K562 (cell line): ENCODE measurements at regions not wholly inside any gene's neighbourhood (a gene's known extent, or its start where the extent isn't known, plus 50 kb on each side); places are given as distances from the start of the nearest gene placed in this dataset.

Experiments used
- BHLHE40 ChIP-seq: IDR thresholded peaks from 2 replicates; pipeline ENCODE4 v1.6.1; 2011; ENCODE audit warnings: low read length, improper control_type of control experiment
- BRF2 ChIP-seq: IDR thresholded peaks from 3 replicates; pipeline ENCODE4 v1.6.1; 2011; ENCODE audit warnings: borderline replicate concordance, mild to moderate bottlenecking; ENCODE audit not compliant: insufficient read length, insufficient read depth
- CBX1 ChIP-seq: sonication (generic); IDR thresholded peaks from 2 replicates; pipeline ENCODE4 v1.6.1; 2016; ENCODE audit warnings: antibody characterized with exemption, low read depth, mild to moderate bottlenecking
- CEBPB ChIP-seq: fragments of 450-650 bp; IDR thresholded peaks from 2 replicates; pipeline ENCODE4 v1.6.1; 2016; ENCODE audit warnings: missing genetic modification characterization, missing compliant biosample characterization
- CREB1 ChIP-seq, 2 experiments: sonication (generic) in 1 of 2; formaldehyde crosslinking in 1 of 2; IDR thresholded peaks; 2 replicates each; pipeline versions ENCODE4 v1.6.1 to v1.8.0; 2012 to 2022; ENCODE audit warnings: inconsistent platforms in 1 of 2, mild to moderate bottlenecking in 1 of 2, missing genetic modification reagents in 1 of 2, moderate library complexity in 1 of 2
- ETV6 ChIP-seq, 3 experiments: fragments of 150-350 bp in 1 of 3; sonication (generic) in 1 of 3; formaldehyde crosslinking in 1 of 3; IDR thresholded peaks; 2 replicates each; pipeline versions ENCODE4 v1.6.1 to v1.8.0; 2014 to 2022; ENCODE audit warnings: borderline replicate concordance in 2 of 3, low read depth in 2 of 3, antibody characterized with exemption in 1 of 3, low read length in 1 of 3, mild to moderate bottlenecking in 1 of 3, missing genetic modification reagents in 1 of 3
- FUS ChIP-seq: fragments of 200-400 bp; formaldehyde crosslinking; optimal IDR thresholded peaks from 2 replicates; pipeline ENCODE3; 2017; ENCODE audit warnings: low read depth, low read length
- GMEB1 ChIP-seq: fragments of 250-450 bp; sonication (Bioruptor Pico); IDR thresholded peaks from 2 replicates; pipeline ENCODE4 v1.4.0; 2020; ENCODE audit warnings: mild to moderate bottlenecking
- HDAC2 ChIP-seq: fragments of 450-650 bp; IDR thresholded peaks from 2 replicates; pipeline ENCODE4 v1.6.1; 2016; ENCODE audit warnings: mild to moderate bottlenecking
- HMGN3 ChIP-seq: IDR thresholded peaks from 2 replicates; pipeline ENCODE4 v1.6.1; 2011; ENCODE audit warnings: borderline replicate concordance, low read depth, mild to moderate bottlenecking, mixed read lengths, low read length; ENCODE audit not compliant: insufficient read length; ENCODE audit errors: extremely low read depth
- KAT2B ChIP-seq: IDR thresholded peaks from one replicate; pipeline ENCODE4 v1.6.1; 2012; ENCODE audit warnings: low read depth, mild to moderate bottlenecking, control low read depth, inconsistent platforms, low read length, moderate library complexity
- LARP7 ChIP-seq: fragments of 450-650 bp; IDR thresholded peaks from 2 replicates; pipeline ENCODE4 v1.6.1; 2016
- MEF2D ChIP-seq: conservative IDR thresholded peaks from 2 replicates; pipeline ENCODE4 v1.6.1; 2016; ENCODE audit warnings: low read depth, missing genetic modification characterization, missing compliant biosample characterization
- NFYB ChIP-seq: IDR thresholded peaks from 2 replicates; pipeline ENCODE4 v1.6.1; 2011; ENCODE audit warnings: mild to moderate bottlenecking, moderate library complexity; ENCODE audit not compliant: insufficient read length; ENCODE audit errors: extremely low read depth
- NR2F6 ChIP-seq: fragments of 450-650 bp; formaldehyde crosslinking; IDR thresholded peaks from 2 replicates; pipeline ENCODE4 v1.4.0; 2020; ENCODE audit warnings: mild to moderate bottlenecking
- NR3C1 ChIP-seq: sonication (generic); formaldehyde crosslinking; IDR thresholded peaks from 2 replicates; pipeline ENCODE4 v1.8.1; 2022; ENCODE audit warnings: missing genetic modification reagents
- PHF21A ChIP-seq: fragments of 450-650 bp; IDR thresholded peaks from 2 replicates; pipeline ENCODE4 v1.6.1; 2017; ENCODE audit warnings: low read depth, borderline replicate concordance
- TSC22D4 ChIP-seq: fragments of 450-650 bp; IDR thresholded peaks from 2 replicates; pipeline ENCODE4 v1.6.1; 2016; ENCODE audit warnings: missing genetic modification characterization, missing biosample characterization, control low read depth
- VEZF1 ChIP-seq: fragments of 200-800 bp; sonication (Bioruptor generic); IDR thresholded peaks from 2 replicates; pipeline ENCODE4 v1.6.1; 2017; ENCODE audit warnings: missing genetic modification characterization, missing compliant biosample characterization
- ZC3H8 ChIP-seq: fragments of 450-650 bp; IDR thresholded peaks from 2 replicates; pipeline ENCODE4 v1.6.1; 2017
- ZFPM2 ChIP-seq: fragments of 250-450 bp; sonication (Bioruptor Pico); IDR thresholded peaks from 2 replicates; pipeline ENCODE4 v1.5.1; 2022; ENCODE audit warnings: mild to moderate bottlenecking
- ZFX ChIP-seq: sonication (generic); formaldehyde crosslinking; IDR thresholded peaks from 2 replicates; pipeline ENCODE4 v1.8.0; 2022; ENCODE audit warnings: mild to moderate bottlenecking, missing genetic modification reagents, moderate library complexity
- ZNF140 ChIP-seq: fragments of 250-450 bp; sonication (Bioruptor Pico); IDR thresholded peaks from 2 replicates; pipeline ENCODE4 v1.8.0; 2021; ENCODE audit warnings: moderate library complexity, mild to moderate bottlenecking, inconsistent platforms
- ZNF24 ChIP-seq: fragments of 450-650 bp; IDR thresholded peaks from 2 replicates; pipeline ENCODE4 v1.6.1; 2016
- ZSCAN29 ChIP-seq: fragments of 450-650 bp; IDR thresholded peaks from 2 replicates; pipeline ENCODE4 v1.6.1; 2017
- ZSCAN32 ChIP-seq: fragments of 450-650 bp; formaldehyde crosslinking; IDR thresholded peaks from 2 replicates; pipeline ENCODE4 v1.4.0; 2020; ENCODE audit warnings: mild to moderate bottlenecking, moderate library complexity

- no peak for TF ChIP-seq PHF21A
- TF ChIP-seq CREB1 (IDR thresholded peaks at IDR 0.05), result no peak
- TF ChIP-seq CREB1 (CRISPR knock-in tag; IDR thresholded peaks at IDR 0.05), result no peak; the same call in 1 of the 2 replicates
- no peak for TF ChIP-seq ZFPM2
- TF ChIP-seq GMEB1 (CRISPR knock-in tag), result peak; percentile 64
- peak; percentile 29; the same call in 1 of the 2 replicates for TF ChIP-seq ZSCAN32 (CRISPR knock-in tag)
- no peak for TF ChIP-seq BRF2
- no peak for TF ChIP-seq NR2F6 (CRISPR knock-in tag)
- peak; percentile 94 for TF ChIP-seq MEF2D
- no peak for TF ChIP-seq LARP7
- peak; percentile 13 for TF ChIP-seq KAT2B
- TF ChIP-seq HMGN3, result no peak
- TF ChIP-seq ZNF24, result no peak
- no peak for TF ChIP-seq ZC3H8
- TF ChIP-seq ZFX (CRISPR knock-in tag), result peak; percentile 49
- TF ChIP-seq ZNF140 (CRISPR knock-in tag), result no peak
- TF ChIP-seq BHLHE40, result peak; percentile 34; the same call in 1 of the 2 replicates
- no peak for TF ChIP-seq NR3C1 (CRISPR knock-in tag)
- TF ChIP-seq FUS, result no peak
- TF ChIP-seq TSC22D4 (tag), result no peak
- no peak for TF ChIP-seq NFYB
- TF ChIP-seq ZSCAN29, result no peak
- peak; percentile 75 for TF ChIP-seq HDAC2
- TF ChIP-seq CBX1, result no peak
- no peak for TF ChIP-seq ETV6 (IDR thresholded peaks at IDR 0.05; ENCODE audit: borderline replicate concordance in 1 of 2, low read depth in 2 of 2, low read length in 1 of 2)
- TF ChIP-seq ETV6 (CRISPR knock-in tag; IDR thresholded peaks at IDR 0.05; ENCODE audit: borderline replicate concordance), result no peak
- peak; percentile 39; the same call in 1 of the 2 replicates for TF ChIP-seq VEZF1 (CRISPR knock-in tag)
- TF ChIP-seq CEBPB (tag), result no peak
Observed at GRCh38 chr6:51107769-51108203, 289.1 kb downstream of the TFAP2B start (continued).
